Vagina (tissue), 2 donors: ENCODE measurements at regions not wholly inside any gene's neighbourhood (a gene's known extent, or its start where the extent isn't known, plus 50 kb on each side); places are given as distances from the start of the nearest gene placed in this dataset.

Experiments
- CTCF ChIP-seq, 3 experiments: fragments of 450-650 bp in 2 of 3; fragments of 200-600 bp in 1 of 3; sonication (generic) in 1 of 3; IDR thresholded peaks; one replicate each; pipeline ENCODE4 v1.5.1; 2017 to 2019; ENCODE audit warnings: antibody characterized with exemption in 3 of 3, mild to moderate bottlenecking in 2 of 3, moderate library complexity in 2 of 3
- POLR2A ChIP-seq, 2 donors: fragments of 450-650 bp; IDR thresholded peaks; one replicate each; pipeline ENCODE4 v1.6.1; 2017; ENCODE audit warnings: antibody characterized with exemption in 2 of 2, mild to moderate bottlenecking in 2 of 2, moderate library complexity in 2 of 2
- POLR2AphosphoS5 ChIP-seq, 2 donors: sonication (generic); formaldehyde crosslinking; IDR thresholded peaks; one replicate each; pipeline ENCODE4 v1.9.0; 2017; ENCODE audit warnings: antibody characterized with exemption in 2 of 2, mild to moderate bottlenecking in 2 of 2, low read depth in 1 of 2; ENCODE audit not compliant: insufficient read depth in 1 of 2

GRCh38 chr3:107236655-107237337 lies 140.4 kb upstream of the CCDC54 start:
- TF ChIP-seq POLR2A (IDR thresholded peaks at IDR 0.05): no peak
- no peak for TF ChIP-seq CTCF (IDR thresholded peaks at IDR 0.05)
- no peak for TF ChIP-seq POLR2AphosphoS5 (IDR thresholded peaks at IDR 0.05; ENCODE audit: insufficient read depth in 1 of 2, low read depth in 1 of 2)
